ENCODE measurements at regions not wholly inside any gene's neighbourhood (a gene's known extent, or its start where the extent isn't known, plus 50 kb on each side); places are given as distances from the start of the nearest gene placed in this dataset.

GRCh38 chr10:111472445-111472844 is 395.6 kb downstream of the ADRA2A start:
- H3K27ac ChIP-seq: no peak overlapping the region
- no peaks in the 10 kb centered on the region for H3K36me3 ChIP-seq
- H3K4me1 ChIP-seq (ENCODE audit: control insufficient read depth in 1 of 2, low read depth in 2 of 2): no peaks in the 10 kb centered on the region
- no peaks in the 10 kb centered on the region for H3K9me3 ChIP-seq
- no peak for DNase-seq (ENCODE audit: low spot score)
- H3K27me3 ChIP-seq (replicated peaks; ENCODE audit: insufficient read depth): no peaks in the 10 kb centered on the region
- TF ChIP-seq CTCF (IDR thresholded peaks at IDR 0.05): no peak
- H3K4me3 ChIP-seq: no peak overlapping the region
- no peak for ATAC-seq (ENCODE audit: insufficient number of reproducible peaks, low FRiP score, low read depth)

- Histone ChIP-seq H3K27me3 (replicated peaks; ENCODE audit: insufficient read depth) (no peaks in the 10 kb centered on the region), H3K27ac (no peak overlapping the region), H3K4me1 (ENCODE audit: control insufficient read depth in 1 of 2, low read depth in 2 of 2) (no peaks in the 10 kb centered on the region), H3K4me3 (no peak overlapping the region), H3K36me3 (no peaks in the 10 kb centered on the region), H3K9me3 (no peaks in the 10 kb centered on the region)
- DNase-seq (ENCODE audit: low spot score) (no peak), ATAC-seq (ENCODE audit: insufficient number of reproducible peaks, low FRiP score, low read depth) (no peak)
- TF ChIP-seq CTCF (IDR thresholded peaks at IDR 0.05): no peak
Measured at GRCh38 chr10:111473361-111473760, 396.5 kb downstream of the ADRA2A start.

GRCh38 chr10:111474786-111475185 is 398.0 kb downstream of the ADRA2A start:
- no peaks in the 10 kb centered on the region for H3K27me3 ChIP-seq (replicated peaks; ENCODE audit: insufficient read depth)
- DNase-seq (ENCODE audit: low spot score) (no peak), ATAC-seq (ENCODE audit: insufficient number of reproducible peaks, low FRiP score, low read depth) (no peak)
- H3K27ac ChIP-seq: no peak overlapping the region
- TF ChIP-seq CTCF (IDR thresholded peaks at IDR 0.05): no peak
- no peaks in the 10 kb centered on the region for H3K4me1 ChIP-seq (ENCODE audit: control insufficient read depth in 1 of 2, low read depth in 2 of 2)
- no peaks in the 10 kb centered on the region for H3K36me3 ChIP-seq
- H3K9me3 ChIP-seq: no peaks in the 10 kb centered on the region
- H3K4me3 ChIP-seq: no peak overlapping the region

- no peaks in the 10 kb centered on the region for H3K36me3 ChIP-seq
- H3K4me3 ChIP-seq: no peak overlapping the region
- no peaks in the 10 kb centered on the region for H3K4me1 ChIP-seq (ENCODE audit: control insufficient read depth in 1 of 2, low read depth in 2 of 2)
- ATAC-seq (ENCODE audit: insufficient number of reproducible peaks, low FRiP score, low read depth): no peak
- no peak for TF ChIP-seq CTCF (IDR thresholded peaks at IDR 0.05)
- DNase-seq (ENCODE audit: low spot score): no peak
- H3K9me3 ChIP-seq: no peaks in the 10 kb centered on the region
- H3K27me3 ChIP-seq (replicated peaks; ENCODE audit: insufficient read depth): no peaks in the 10 kb centered on the region
- no peak overlapping the region for H3K27ac ChIP-seq
Measured at GRCh38 chr10:111475720-111476119, 398.9 kb downstream of the ADRA2A start.

- H3K4me3 ChIP-seq: no peak overlapping the region
- TF ChIP-seq CTCF (IDR thresholded peaks at IDR 0.05): no peak
- no peaks in the 10 kb centered on the region for H3K9me3 ChIP-seq
- no peaks in the 10 kb centered on the region for H3K36me3 ChIP-seq
- H3K27me3 ChIP-seq (replicated peaks; ENCODE audit: insufficient read depth): no peaks in the 10 kb centered on the region
- DNase-seq (ENCODE audit: low spot score) (no peak), ATAC-seq (ENCODE audit: insufficient number of reproducible peaks, low FRiP score, low read depth) (no peak)
- no peak overlapping the region for H3K27ac ChIP-seq
- H3K4me1 ChIP-seq (ENCODE audit: control insufficient read depth in 1 of 2, low read depth in 2 of 2): no peaks in the 10 kb centered on the region
Measured at GRCh38 chr10:111478651-111479050, 401.8 kb downstream of the ADRA2A start.
